WTC11 (cell line): ENCODE measurements at regions not wholly inside any gene's neighbourhood (a gene's known extent, or its start where the extent isn't known, plus 50 kb on each side); places are given as distances from the start of the nearest gene placed in this dataset.

ENCODE experiments used
- ATAC-seq: fragments of 200-7000 bp; cut with Tn5 transposase; 2 replicates; pipeline ENCODE4 v1.10.0; 2021; ENCODE audit warnings: mild to moderate bottlenecking, moderate library complexity
- CTCF ChIA-PET: fragments of 300-600 bp; sonication (Branson Sonifier 250); formaldehyde crosslinking; loops from one replicate; lab custom pipeline; 2021; ENCODE audit warnings: antibody characterized with exemption; lab: Charles Lee
- POLR2A ChIA-PET: fragments of 350-600 bp; sonication (Branson Sonifier 250); formaldehyde crosslinking; loops from one replicate; lab custom pipeline; 2021; ENCODE audit warnings: antibody characterized with exemption; lab: Charles Lee
- DNase-seq: peaks from one replicate; pipeline ENCODE4 v3.0.0; 2021; ENCODE audit warnings: low spot score
- H3K27ac Mint-ChIP-seq: 2 replicates; pipeline ENCODE4 v1.8.0; 2021; ENCODE audit warnings: mixed read lengths
- H3K27me3 Mint-ChIP-seq: 2 replicates; pipeline ENCODE4 v1.8.0; 2021; ENCODE audit warnings: low read depth, mild to moderate bottlenecking, moderate library complexity, mixed read lengths
- H3K36me3 Mint-ChIP-seq: 2 replicates; pipeline ENCODE4 v1.8.0; 2021; ENCODE audit warnings: mixed read lengths
- H3K4me1 Mint-ChIP-seq: 2 replicates; pipeline ENCODE4 v1.8.0; 2022; ENCODE audit warnings: mixed read lengths
- H3K4me3 Mint-ChIP-seq: 2 replicates; pipeline ENCODE4 v1.8.0; 2021; ENCODE audit warnings: mild to moderate bottlenecking, moderate library complexity, mixed read lengths
- H3K9me3 Mint-ChIP-seq: 2 replicates; pipeline ENCODE4 v1.8.0; 2021; ENCODE audit warnings: mixed read lengths
- AR ChIP-seq: fragments of 250-450 bp; sonication (Bioruptor Pico); IDR thresholded peaks from 2 replicates; pipeline ENCODE4 v1.9.0; 2021; ENCODE audit warnings: mild to moderate bottlenecking
- ATF6 ChIP-seq: sonication (generic); formaldehyde crosslinking; IDR thresholded peaks from 2 replicates; pipeline ENCODE4 v1.8.1; 2023; ENCODE audit warnings: mild to moderate bottlenecking, missing genetic modification reagents
- CREB1 ChIP-seq: sonication (generic); formaldehyde crosslinking; IDR thresholded peaks from 2 replicates; pipeline ENCODE4 v1.8.0; 2023; ENCODE audit warnings: mild to moderate bottlenecking, missing genetic modification reagents
- CREM ChIP-seq: sonication (generic); formaldehyde crosslinking; IDR thresholded peaks from 2 replicates; pipeline ENCODE4 v1.8.1; 2022; ENCODE audit warnings: mild to moderate bottlenecking, missing genetic modification reagents, moderate library complexity
- CTCF ChIP-seq: fragments of 200-600 bp; IDR thresholded peaks from 2 replicates; pipeline ENCODE4 v1.8.0; 2022; ENCODE audit warnings: antibody characterized with exemption
- E2F1 ChIP-seq: sonication (generic); formaldehyde crosslinking; IDR thresholded peaks from 2 replicates; pipeline ENCODE4 v1.8.0; 2022; ENCODE audit warnings: mild to moderate bottlenecking, missing genetic modification reagents
- E2F4 ChIP-seq: sonication (generic); formaldehyde crosslinking; IDR thresholded peaks from 2 replicates; pipeline ENCODE4 v1.8.1; 2022; ENCODE audit warnings: low read depth, mild to moderate bottlenecking, moderate library complexity, missing genetic modification reagents, borderline replicate concordance
- GRHL2 ChIP-seq: fragments of 250-450 bp; sonication (Bioruptor Pico); IDR thresholded peaks from 2 replicates; pipeline ENCODE4 v1.8.0; 2022; ENCODE audit warnings: mild to moderate bottlenecking, moderate library complexity; ENCODE audit not compliant: insufficient replicate concordance, severe bottlenecking
- GTF2I ChIP-seq: fragments of 250-450 bp; sonication (Bioruptor Pico); conservative IDR thresholded peaks from 2 replicates; pipeline ENCODE4 v1.4.0; 2021; ENCODE audit warnings: mild to moderate bottlenecking
- JUN ChIP-seq: sonication (generic); formaldehyde crosslinking; IDR thresholded peaks from 2 replicates; pipeline ENCODE4 v1.8.0; 2023; ENCODE audit warnings: mild to moderate bottlenecking, missing genetic modification reagents
- PRDM15 ChIP-seq: sonication (generic); formaldehyde crosslinking; IDR thresholded peaks from 2 replicates; pipeline ENCODE4 v1.8.0; 2022; ENCODE audit warnings: missing genetic modification reagents
- RELA ChIP-seq: sonication (generic); formaldehyde crosslinking; IDR thresholded peaks from 2 replicates; pipeline ENCODE4 v1.8.1; 2022; ENCODE audit warnings: missing genetic modification reagents, mild to moderate bottlenecking, borderline replicate concordance
- SMAD4 ChIP-seq: sonication (generic); formaldehyde crosslinking; IDR thresholded peaks from 2 replicates; pipeline ENCODE4 v1.8.0; 2022; ENCODE audit warnings: mild to moderate bottlenecking, missing genetic modification reagents
- USF1 ChIP-seq: sonication (generic); formaldehyde crosslinking; IDR thresholded peaks from 2 replicates; pipeline ENCODE4 v1.8.0; 2022; ENCODE audit warnings: mild to moderate bottlenecking, missing genetic modification reagents
- USF2 ChIP-seq: sonication (generic); formaldehyde crosslinking; IDR thresholded peaks from 2 replicates; pipeline ENCODE4 v1.8.1; 2023; ENCODE audit warnings: mild to moderate bottlenecking, missing genetic modification reagents, moderate library complexity
- ZMAT4 ChIP-seq: fragments of 250-450 bp; sonication (Bioruptor Pico); IDR thresholded peaks from 2 replicates; pipeline ENCODE4 v1.9.0; 2021; ENCODE audit warnings: mild to moderate bottlenecking
- ZNF121 ChIP-seq: sonication (generic); formaldehyde crosslinking; IDR thresholded peaks from 2 replicates; pipeline ENCODE4 v1.8.0; 2023; ENCODE audit warnings: missing genetic modification reagents

- ATAC-seq (no peak), DNase-seq (no peak)
- Mint-ChIP-seq H3K27ac (no peak overlapping the region), H3K4me3 (no peak overlapping the region), H3K27me3 (no peaks in the 10 kb centered on the region), H3K9me3 (peaks cover 24% of the 10 kb centered on the region), H3K4me1 (no peaks in the 10 kb centered on the region; the same call in 1 of the 2 replicates), H3K36me3 (0 out of 2 replicates have a peak, but pooled peaks cover 3% of the 10 kb centered on the region)
- ChIA-PET CTCF (no interaction called here), POLR2A (no interaction called here)
- no peak for TF ChIP-seq USF2 (CRISPR knock-in tag)
- no peak for TF ChIP-seq ZMAT4
- TF ChIP-seq, all 79 proteins: peak for 0
These were observed 357.0 kb upstream of the PRMT6 start for GRCh38 chr1:106699433-106699832.

GRCh38 chr1:106700211-106700610 lies 356.3 kb upstream of the PRMT6 start:
- TF ChIP-seq CREM (CRISPR knock-in tag) (no peak), SMAD4 (no peak), AR (no peak), GRHL2 (CRISPR knock-in tag) (no peak), ATF6 (CRISPR knock-in tag) (no peak)
- ChIA-PET POLR2A (no interaction called here), CTCF (no interaction called here)
- Mint-ChIP-seq H3K4me1 (no peaks in the 10 kb centered on the region; the same call in 1 of the 2 replicates), H3K36me3 (0 out of 2 replicates have a peak, but pooled peaks cover 3% of the 10 kb centered on the region), H3K27me3 (no peaks in the 10 kb centered on the region), H3K4me3 (no peak overlapping the region), H3K9me3 (peaks cover 24% of the 10 kb centered on the region), H3K27ac (no peak overlapping the region)
- ATAC-seq (no peak), DNase-seq (no peak)

GRCh38 chr1:106705971-106706370 lies 350.5 kb upstream of the PRMT6 start:
- H3K9me3 Mint-ChIP-seq: peaks cover 8% of the 10 kb centered on the region
- no peak overlapping the region for H3K4me3 Mint-ChIP-seq
- no peaks in the 10 kb centered on the region for H3K27me3 Mint-ChIP-seq
- no peak overlapping the region for H3K27ac Mint-ChIP-seq
- no peak for DNase-seq
- ATAC-seq: no peak
- H3K4me1 Mint-ChIP-seq: peaks cover 21% of the 10 kb centered on the region
- ChIA-PET POLR2A (no interaction called here), CTCF (no interaction called here)
- H3K36me3 Mint-ChIP-seq: no peaks in the 10 kb centered on the region
- TF ChIP-seq CTCF (no peak), E2F1 (CRISPR knock-in tag) (no peak), PRDM15 (CRISPR knock-in tag) (no peak), JUN (CRISPR knock-in tag) (no peak), USF1 (no peak), RELA (CRISPR knock-in tag) (no peak), CREB1 (no peak), GTF2I (CRISPR knock-in tag) (no peak), ZNF121 (CRISPR knock-in tag) (no peak), CREM (CRISPR knock-in tag) (no peak), E2F4 (CRISPR knock-in tag) (no peak)
